ENCODE measurements at regions not wholly inside any gene's neighbourhood (a gene's known extent, or its start where the extent isn't known, plus 50 kb on each side); places are given as distances from the start of the nearest gene placed in this dataset.

DNA sequence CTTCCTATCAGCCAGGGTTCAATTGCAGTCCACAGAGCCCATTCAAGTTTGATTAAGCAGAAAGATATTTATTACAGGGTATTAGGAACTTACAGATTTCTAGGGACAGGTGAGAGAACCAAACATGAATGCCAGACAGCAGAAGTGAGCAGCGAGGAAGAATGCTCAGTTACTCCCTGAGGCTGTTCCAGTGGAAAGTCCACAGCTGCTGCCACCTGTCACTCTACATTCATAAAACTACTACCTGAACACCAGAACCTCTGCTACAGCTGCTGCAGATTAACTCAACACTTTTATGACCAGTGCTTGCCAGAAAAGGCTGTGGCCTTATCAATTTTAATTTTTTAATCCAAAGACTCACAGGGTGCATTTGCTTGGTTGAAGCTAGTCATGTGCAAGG, 325.4 kb upstream of the ONECUT1 start:
- TF ChIP-seq EP300 (IDR thresholded peaks at IDR 0.05) (no peak), POLR2A (IDR thresholded peaks at IDR 0.05) (no peak)
- TF ChIP-seq, protein P1, sequence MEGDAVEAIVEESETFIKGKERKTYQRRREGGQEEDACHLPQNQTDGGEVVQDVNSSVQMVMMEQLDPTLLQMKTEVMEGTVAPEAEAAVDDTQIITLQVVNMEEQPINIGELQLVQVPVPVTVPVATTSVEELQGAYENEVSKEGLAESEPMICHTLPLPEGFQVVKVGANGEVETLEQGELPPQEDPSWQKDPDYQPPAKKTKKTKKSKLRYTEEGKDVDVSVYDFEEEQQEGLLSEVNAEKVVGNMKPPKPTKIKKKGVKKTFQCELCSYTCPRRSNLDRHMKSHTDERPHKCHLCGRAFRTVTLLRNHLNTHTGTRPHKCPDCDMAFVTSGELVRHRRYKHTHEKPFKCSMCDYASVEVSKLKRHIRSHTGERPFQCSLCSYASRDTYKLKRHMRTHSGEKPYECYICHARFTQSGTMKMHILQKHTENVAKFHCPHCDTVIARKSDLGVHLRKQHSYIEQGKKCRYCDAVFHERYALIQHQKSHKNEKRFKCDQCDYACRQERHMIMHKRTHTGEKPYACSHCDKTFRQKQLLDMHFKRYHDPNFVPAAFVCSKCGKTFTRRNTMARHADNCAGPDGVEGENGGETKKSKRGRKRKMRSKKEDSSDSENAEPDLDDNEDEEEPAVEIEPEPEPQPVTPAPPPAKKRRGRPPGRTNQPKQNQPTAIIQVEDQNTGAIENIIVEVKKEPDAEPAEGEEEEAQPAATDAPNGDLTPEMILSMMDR (IDR thresholded peaks at IDR 0.05) = no peak
- WGBS, 3 donors = 71 to 85% (median 75%) methylated on average over 1 of the region's 1 CpG
- Histone ChIP-seq H3K9me3 (no peaks in the 10 kb centered on the region), H3K4me3 (no peak overlapping the region), H3K4me1 (ENCODE audit: insufficient read depth) (no peaks in the 10 kb centered on the region), H3K27me3 (no peaks in the 10 kb centered on the region), H3K36me3 (no peaks in the 10 kb centered on the region), H3K27ac (no peak overlapping the region)
- intact Hi-C loops (cut with DNase I) = no loop called here
- DNase-seq = no peak

DNA sequence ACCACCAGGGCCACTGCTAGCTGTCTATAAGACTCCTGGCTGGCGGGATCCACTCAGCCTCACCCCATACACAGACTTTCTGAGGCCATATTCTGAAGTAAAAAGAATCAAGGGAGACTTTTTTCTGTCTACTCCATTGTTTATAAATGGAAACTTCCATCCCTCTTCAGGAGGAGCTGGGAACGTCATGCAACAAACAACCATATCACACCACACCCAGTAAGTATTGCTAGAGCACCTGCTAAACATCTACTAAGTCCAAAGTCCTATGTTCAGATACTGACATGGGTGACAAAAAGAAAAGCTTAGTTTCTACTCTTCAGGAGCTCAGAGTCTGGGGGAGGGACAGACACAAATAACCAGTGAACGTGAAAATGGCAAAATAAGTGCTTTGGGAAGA, 324.8 kb upstream of the ONECUT1 start:
- H3K27me3 ChIP-seq = no peaks in the 10 kb centered on the region
- TF ChIP-seq, protein P1 (IDR thresholded peaks at IDR 0.05) = no peak
- TF ChIP-seq EP300 (IDR thresholded peaks at IDR 0.05) (no peak), POLR2A (IDR thresholded peaks at IDR 0.05) (no peak)
- intact Hi-C loops (cut with DNase I) = no loop called here
- H3K4me3 ChIP-seq = no peak overlapping the region
- H3K36me3 ChIP-seq = no peaks in the 10 kb centered on the region
- H3K27ac ChIP-seq = no peak overlapping the region
- H3K9me3 ChIP-seq = no peaks in the 10 kb centered on the region
- H3K4me1 ChIP-seq (ENCODE audit: insufficient read depth) = no peaks in the 10 kb centered on the region
- 50 to 66% (median 58%) methylated on average over 3 of the region's 3 CpGs for WGBS, 3 donors
- no peak for DNase-seq

DNA sequence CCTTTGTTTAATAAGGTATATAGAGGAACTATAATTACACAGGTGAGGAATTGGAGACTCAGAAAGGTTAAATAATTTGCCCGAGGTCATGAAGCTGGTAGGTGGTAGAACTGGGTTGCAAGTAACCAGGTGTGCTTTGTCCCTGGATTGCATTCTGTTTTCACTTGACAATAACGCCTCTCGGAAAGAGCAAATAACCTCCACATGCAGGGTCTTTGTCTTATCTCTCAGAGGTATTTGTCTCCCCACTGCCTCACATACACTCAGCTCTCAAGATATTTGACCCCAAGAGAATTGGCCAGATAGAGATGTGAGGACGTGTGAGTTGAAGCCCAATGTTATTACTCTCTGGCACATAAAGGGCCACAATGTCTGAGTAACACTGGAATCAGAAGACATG, 320.9 kb upstream of the ONECUT1 start:
- WGBS, 3 donors = 39 to 47% (median 44%) methylated on average over 4 of the region's 4 CpGs
- no peaks in the 10 kb centered on the region for H3K4me1 ChIP-seq (ENCODE audit: insufficient read depth)
- intact Hi-C loops (cut with DNase I) = no loop called here
- TF ChIP-seq EP300 (IDR thresholded peaks at IDR 0.05) = no peak
- TF ChIP-seq, protein P1 (IDR thresholded peaks at IDR 0.05) = no peak
- TF ChIP-seq POLR2A (IDR thresholded peaks at IDR 0.05) = no peak
- no peak overlapping the region for H3K27ac ChIP-seq
- H3K4me3 ChIP-seq = no peak overlapping the region
- no peaks in the 10 kb centered on the region for H3K9me3 ChIP-seq
- no peak for DNase-seq
- H3K27me3 ChIP-seq = no peaks in the 10 kb centered on the region
- H3K36me3 ChIP-seq = no peaks in the 10 kb centered on the region

DNA sequence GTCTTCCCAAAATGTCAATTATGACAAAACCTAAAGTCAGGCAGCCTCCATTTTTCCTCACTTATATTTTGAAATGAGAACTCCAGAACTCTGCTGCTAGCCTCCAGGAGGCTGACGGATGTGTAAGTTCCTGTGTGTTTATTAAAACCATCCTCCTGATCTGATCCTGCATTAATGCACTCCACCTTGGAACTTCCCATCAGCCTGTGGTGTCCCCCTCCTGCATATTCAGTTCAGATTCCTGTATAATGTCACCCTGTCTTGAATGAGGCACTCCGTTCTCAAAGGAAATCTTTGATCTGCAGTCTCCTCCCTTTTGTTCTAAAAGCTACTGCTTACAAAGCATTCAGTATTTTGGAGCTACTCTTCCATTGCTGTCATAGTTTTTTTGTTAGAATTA, 318.2 kb upstream of the ONECUT1 start:
- H3K9me3 ChIP-seq = no peaks in the 10 kb centered on the region
- no peaks in the 10 kb centered on the region for H3K36me3 ChIP-seq
- no peak for DNase-seq
- WGBS, 3 donors = 46 to 70% (median 70%) methylated on average over 2 of the region's 2 CpGs
- no peaks in the 10 kb centered on the region for H3K27me3 ChIP-seq
- H3K4me1 ChIP-seq (ENCODE audit: insufficient read depth) = no peaks in the 10 kb centered on the region
- H3K4me3 ChIP-seq = no peak overlapping the region
- TF ChIP-seq EP300 (IDR thresholded peaks at IDR 0.05) (no peak), POLR2A (IDR thresholded peaks at IDR 0.05) (no peak)
- TF ChIP-seq, protein P1 (IDR thresholded peaks at IDR 0.05) = no peak
- H3K27ac ChIP-seq = no peak overlapping the region
- intact Hi-C loops (cut with DNase I) = no loop called here

DNA sequence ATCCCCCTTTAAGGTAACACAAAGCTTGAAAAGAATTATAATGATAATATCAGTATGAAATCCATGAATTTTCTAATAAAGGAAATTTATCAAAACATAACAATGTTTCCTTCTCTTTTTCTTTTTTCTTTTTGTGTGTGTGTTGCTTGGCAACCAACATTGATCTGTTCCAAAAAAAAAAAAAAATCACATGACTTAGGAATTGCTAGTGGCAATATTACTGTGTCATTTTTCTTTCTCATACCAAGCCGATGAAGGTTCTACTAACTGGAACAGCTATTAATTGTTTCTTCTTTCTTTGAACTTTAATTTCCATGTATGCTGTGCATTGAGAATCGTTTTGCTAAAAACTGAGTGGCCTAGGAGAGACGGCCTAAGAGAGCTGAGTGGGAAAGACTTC, 317.7 kb upstream of the ONECUT1 start:
- no peak for DNase-seq
- Histone ChIP-seq H3K4me1 (ENCODE audit: insufficient read depth) (no peaks in the 10 kb centered on the region), H3K27me3 (no peaks in the 10 kb centered on the region), H3K36me3 (no peaks in the 10 kb centered on the region), H3K27ac (no peak overlapping the region), H3K9me3 (no peaks in the 10 kb centered on the region), H3K4me3 (no peak overlapping the region)
- 69 to 80% (median 77%) methylated on average over 3 of the region's 3 CpGs for WGBS, 3 donors
- intact Hi-C loops (cut with DNase I) = no loop called here
- TF ChIP-seq POLR2A (IDR thresholded peaks at IDR 0.05) (no peak), EP300 (IDR thresholded peaks at IDR 0.05) (no peak)
- TF ChIP-seq, protein P1 (IDR thresholded peaks at IDR 0.05) = no peak
